Keratinocyte (primary cell): ENCODE measurements at regions not wholly inside any gene's neighbourhood (a gene's known extent, or its start where the extent isn't known, plus 50 kb on each side); places are given as distances from the start of the nearest gene placed in this dataset.
"Not testable (repeated sequence)": the region's sequence is repeated elsewhere in the genome, so short reads cannot be mapped to it uniquely, and the experiment has no call there.

Experiments used
- DNase-seq: peaks from one replicate; pipeline ENCODE4 v3.0.0-alpha.2; 2011; ENCODE audit warnings: low read depth, missing footprints, low spot score
- FAIRE-seq: peaks from 2 replicates; lab custom pipeline; 2011; peaks lifted over from hg19 to GRCh38; lab: Jason Lieb, UNC
- H2AFZ ChIP-seq: 2 replicates; pipeline ENCODE4 v1.6.0; 2012; ENCODE audit warnings: low read length, control low read depth, inconsistent platforms; ENCODE audit not compliant: control insufficient read depth
- H3K27ac ChIP-seq: 2 replicates; pipeline ENCODE4 v1.5.1; 2011; ENCODE audit warnings: low read length; ENCODE audit not compliant: control insufficient read depth, insufficient read depth
- H3K27me3 ChIP-seq: 3 replicates; pipeline ENCODE4 v1.6.0; 2011; ENCODE audit warnings: low read length; ENCODE audit not compliant: control insufficient read depth, insufficient read depth; ENCODE audit errors: extremely low read depth
- H3K36me3 ChIP-seq, 2 experiments: 2 replicates in 1 of 2; 3 replicates in 1 of 2; pipeline ENCODE4 v1.5.1; 2011; ENCODE audit warnings: low read length in 2 of 2, mild to moderate bottlenecking in 1 of 2; ENCODE audit not compliant: control insufficient read depth in 2 of 2, insufficient read depth in 2 of 2; ENCODE audit errors: extremely low read depth in 1 of 2
- H3K4me1 ChIP-seq: 3 replicates; pipeline ENCODE4 v1.5.1; 2011; ENCODE audit warnings: low read length; ENCODE audit not compliant: control insufficient read depth, insufficient read depth; ENCODE audit errors: extremely low read depth
- H3K4me2 ChIP-seq: 3 replicates; pipeline ENCODE4 v1.6.0; 2011; ENCODE audit warnings: low read depth, low read length; ENCODE audit not compliant: control insufficient read depth, insufficient read depth; ENCODE audit errors: extremely low read depth
- H3K4me3 ChIP-seq, 3 experiments: fragments of 200-600 bp in 1 of 3; sonication (generic) in 1 of 3; 2 replicates in 2 of 3; 3 replicates in 1 of 3; pipeline ENCODE4 v1.5.1; 2011 to 2016; ENCODE audit warnings: low read length in 3 of 3, mild to moderate bottlenecking in 3 of 3, control low read depth in 2 of 3, inconsistent platforms in 1 of 3, low read depth in 1 of 3, mixed read lengths in 1 of 3, mixed run types in 1 of 3, moderate library complexity in 1 of 3; ENCODE audit not compliant: control insufficient read depth in 2 of 3, insufficient read depth in 2 of 3; ENCODE audit errors: extremely low read depth in 1 of 3
- H3K79me2 ChIP-seq: 2 replicates; pipeline ENCODE4 v1.6.0; 2012; ENCODE audit warnings: low read length; ENCODE audit not compliant: control insufficient read depth, insufficient read depth
- H3K9ac ChIP-seq: 3 replicates; pipeline ENCODE4 v1.6.0; 2011; ENCODE audit warnings: low read length; ENCODE audit not compliant: control insufficient read depth, insufficient read depth; ENCODE audit errors: extremely low read depth
- H3K9me1 ChIP-seq: 3 replicates; pipeline ENCODE4 v1.6.0; 2011; ENCODE audit warnings: low read length; ENCODE audit not compliant: control insufficient read depth, insufficient read depth; ENCODE audit errors: extremely low read depth
- H3K9me3 ChIP-seq: 2 replicates; pipeline ENCODE4 v1.5.1; 2012; ENCODE audit warnings: low read depth, low read length; ENCODE audit not compliant: control insufficient read depth
- H4K20me1 ChIP-seq: 3 replicates; pipeline ENCODE4 v1.6.0; 2011; ENCODE audit warnings: low read length; ENCODE audit not compliant: control insufficient read depth, insufficient read depth; ENCODE audit errors: extremely low read depth
- EZH2 ChIP-seq: IDR thresholded peaks from one replicate; pipeline ENCODE4 v1.6.1; 2012; ENCODE audit warnings: inconsistent platforms, mild to moderate bottlenecking, low read length, moderate library complexity
- dilution Hi-C: fragments of 300-500 bp; cut with MboI; formaldehyde crosslinking; loops from one replicate; pipeline ENCODE4 v1.7.0; 2020; ENCODE audit warnings: low sequenced_read_pairs; ENCODE audit not compliant: extremely low pct_ligation_motif_present
- TF ChIP-seq, protein P1 (sequence below), 3 experiments: IDR thresholded peaks in 1 of 3; conservative IDR thresholded peaks in 1 of 3; optimal IDR thresholded peaks in 1 of 3; 2 replicates in 2 of 3; 3 replicates in 1 of 3; pipeline versions ENCODE3 to v1.5.1; 2011; ENCODE audit warnings: low read length in 3 of 3, mild to moderate bottlenecking in 3 of 3, moderate library complexity in 2 of 3, control low read depth in 1 of 3, inconsistent platforms in 1 of 3; ENCODE audit not compliant: insufficient read depth in 2 of 3; ENCODE audit errors: extremely low read depth in 1 of 3

DNA sequence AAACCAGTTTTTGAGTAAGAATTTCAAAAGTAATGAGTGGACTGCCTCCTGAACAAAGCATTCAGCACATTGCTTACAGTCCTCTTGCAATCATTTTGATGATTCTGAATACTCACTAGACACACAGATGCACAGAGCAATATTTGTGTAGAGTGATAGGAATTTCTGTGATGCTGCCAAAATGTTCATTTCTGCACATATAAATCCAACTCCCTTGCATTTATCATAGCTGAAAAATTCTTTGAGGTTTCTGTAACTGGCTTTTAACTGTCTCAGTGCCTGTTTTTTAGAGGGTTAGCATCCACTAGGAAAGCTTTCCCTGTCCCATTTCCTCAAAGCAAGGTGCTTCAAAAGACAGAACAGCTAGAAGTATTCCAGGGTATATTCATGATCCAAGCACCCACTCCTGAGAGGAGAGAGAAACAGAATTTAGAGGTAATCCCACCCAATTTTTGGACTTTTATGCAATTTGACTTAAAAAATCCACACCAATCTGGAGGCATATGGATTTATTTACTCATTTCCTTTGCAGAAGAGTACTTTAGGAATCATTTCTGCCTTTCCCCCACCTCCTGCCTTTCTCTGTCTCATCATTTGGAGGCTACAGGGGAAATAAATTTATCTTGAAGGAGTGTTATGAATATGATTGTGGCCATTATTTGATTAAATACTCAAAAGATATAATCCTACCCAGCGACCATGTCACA, 234.5 kb upstream of the SLIT2 start:
- no peaks in the 10 kb centered on the region for H3K9me3 ChIP-seq
- dilution Hi-C loops, result no loop called here
- H4K20me1 ChIP-seq, result no peaks in the 10 kb centered on the region
- no peak for FAIRE-seq
- H3K4me1 ChIP-seq, result peaks cover 4% of the 10 kb centered on the region
- no peak overlapping the region for H3K4me2 ChIP-seq
- H3K27ac ChIP-seq, result no peak overlapping the region
- no peak overlapping the region for H3K9ac ChIP-seq
- H3K4me3 ChIP-seq, result no peak overlapping the region
- TF ChIP-seq EZH2, result no peak
- TF ChIP-seq, protein P1, sequence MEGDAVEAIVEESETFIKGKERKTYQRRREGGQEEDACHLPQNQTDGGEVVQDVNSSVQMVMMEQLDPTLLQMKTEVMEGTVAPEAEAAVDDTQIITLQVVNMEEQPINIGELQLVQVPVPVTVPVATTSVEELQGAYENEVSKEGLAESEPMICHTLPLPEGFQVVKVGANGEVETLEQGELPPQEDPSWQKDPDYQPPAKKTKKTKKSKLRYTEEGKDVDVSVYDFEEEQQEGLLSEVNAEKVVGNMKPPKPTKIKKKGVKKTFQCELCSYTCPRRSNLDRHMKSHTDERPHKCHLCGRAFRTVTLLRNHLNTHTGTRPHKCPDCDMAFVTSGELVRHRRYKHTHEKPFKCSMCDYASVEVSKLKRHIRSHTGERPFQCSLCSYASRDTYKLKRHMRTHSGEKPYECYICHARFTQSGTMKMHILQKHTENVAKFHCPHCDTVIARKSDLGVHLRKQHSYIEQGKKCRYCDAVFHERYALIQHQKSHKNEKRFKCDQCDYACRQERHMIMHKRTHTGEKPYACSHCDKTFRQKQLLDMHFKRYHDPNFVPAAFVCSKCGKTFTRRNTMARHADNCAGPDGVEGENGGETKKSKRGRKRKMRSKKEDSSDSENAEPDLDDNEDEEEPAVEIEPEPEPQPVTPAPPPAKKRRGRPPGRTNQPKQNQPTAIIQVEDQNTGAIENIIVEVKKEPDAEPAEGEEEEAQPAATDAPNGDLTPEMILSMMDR (optimal IDR thresholded peaks at IDR 0.05 in 1 of 3, IDR thresholded peaks at IDR 0.05 in 1 of 3, conservative IDR thresholded peaks at IDR 0.05 in 1 of 3; ENCODE audit: extremely low read depth in 1 of 3, insufficient read depth in 2 of 3, low read length in 3 of 3), result no peak
- DNase-seq, result no peak
- H3K27me3 ChIP-seq, result no peaks in the 10 kb centered on the region
- no peaks in the 10 kb centered on the region for H3K36me3 ChIP-seq
- no peaks in the 10 kb centered on the region for H3K9me1 ChIP-seq
- no peaks in the 10 kb centered on the region for H3K79me2 ChIP-seq
- no peak overlapping the region for H2AFZ ChIP-seq

DNA sequence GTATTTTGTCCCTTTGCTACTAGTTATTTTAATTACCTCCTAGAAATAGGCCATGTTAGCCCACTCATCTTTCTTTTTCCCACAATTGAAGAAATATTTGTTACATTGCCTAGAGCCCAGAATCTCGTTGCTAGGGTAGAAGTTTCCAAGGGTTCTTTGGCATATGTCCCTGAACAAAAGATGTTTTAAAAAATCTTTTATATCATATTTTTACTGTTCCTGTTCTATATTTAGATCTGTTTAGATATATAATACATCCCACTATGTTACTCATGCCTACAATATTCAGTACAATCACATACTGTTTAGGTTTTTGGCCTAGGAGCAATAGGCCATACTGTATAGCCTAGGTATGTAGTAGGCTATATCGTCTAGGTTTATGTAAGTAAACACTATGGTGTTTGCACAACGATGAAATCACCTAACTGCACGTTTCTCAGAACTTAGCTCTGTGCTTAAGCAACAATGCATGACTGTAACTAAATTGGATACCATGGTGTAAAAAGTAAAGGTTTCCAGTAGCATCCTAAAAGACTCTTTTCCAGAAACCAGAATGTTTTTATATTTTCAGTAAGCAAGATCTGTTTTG, 236.0 kb upstream of the SLIT2 start:
- dilution Hi-C loops, result no loop called here
- Histone ChIP-seq H3K79me2 (no peaks in the 10 kb centered on the region), H2AFZ (no peak overlapping the region), H4K20me1 (no peaks in the 10 kb centered on the region), H3K9me1 (no peaks in the 10 kb centered on the region), H3K9me3 (no peaks in the 10 kb centered on the region), H3K9ac (no peak overlapping the region), H3K36me3 (no peaks in the 10 kb centered on the region), H3K27me3 (no peaks in the 10 kb centered on the region), H3K4me2 (no peak overlapping the region), H3K4me3 (no peak overlapping the region), H3K4me1 (peaks cover 4% of the 10 kb centered on the region), H3K27ac (no peak overlapping the region)
- no peak for DNase-seq
- no peak for FAIRE-seq
- TF ChIP-seq EZH2, result no peak
- TF ChIP-seq, protein P1 (optimal IDR thresholded peaks at IDR 0.05 in 1 of 3, IDR thresholded peaks at IDR 0.05 in 1 of 3, conservative IDR thresholded peaks at IDR 0.05 in 1 of 3; ENCODE audit: extremely low read depth in 1 of 3, insufficient read depth in 2 of 3, low read length in 3 of 3), result no peak

DNA sequence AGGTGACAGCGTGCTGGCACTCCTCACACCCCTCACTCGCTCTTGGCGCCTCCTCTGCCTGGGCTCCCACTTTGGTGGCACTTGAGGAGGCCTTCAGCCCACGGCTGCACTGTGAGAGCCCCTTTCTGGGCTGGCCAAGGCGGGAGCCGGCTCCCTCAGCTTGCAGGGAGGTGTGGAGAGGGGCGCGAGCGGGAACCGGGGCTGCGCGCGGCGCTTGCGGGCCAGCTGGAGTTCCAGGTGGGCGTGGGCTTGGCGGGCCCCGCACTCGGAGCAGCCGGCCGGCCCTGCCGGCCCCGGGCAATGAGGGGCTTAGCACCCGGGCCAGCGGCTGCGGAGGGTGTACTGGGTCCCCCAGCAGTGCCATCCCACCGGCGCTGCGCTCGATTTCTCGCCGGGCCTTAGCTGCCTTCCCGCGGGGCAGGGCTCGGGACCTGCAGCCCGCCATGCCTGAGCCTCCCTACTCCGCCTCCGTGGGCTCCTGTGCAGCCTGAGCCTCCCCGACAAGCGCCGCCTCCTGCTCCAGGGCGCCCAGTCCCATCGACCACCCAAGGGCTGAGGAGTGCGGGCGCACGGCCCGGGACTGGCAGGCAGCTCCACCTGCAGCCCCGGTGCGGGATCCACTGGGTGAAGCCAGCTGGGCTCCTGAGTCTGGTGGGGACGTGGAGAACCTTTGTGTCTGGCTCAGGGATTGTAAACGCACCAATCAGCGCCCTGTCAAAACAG, 247.7 kb upstream of the SLIT2 start:
- H3K36me3 ChIP-seq, H2AFZ ChIP-seq, H3K79me2 ChIP-seq, H3K27ac ChIP-seq, H4K20me1 ChIP-seq, H3K9me3 ChIP-seq, H3K4me2 ChIP-seq, H3K9me1 ChIP-seq, H3K27me3 ChIP-seq, H3K9ac ChIP-seq, H3K4me3 ChIP-seq, FAIRE-seq, DNase-seq, dilution Hi-C loops, H3K4me1 ChIP-seq: not testable (repeated sequence)
